ENCODE measurements at regions not wholly inside any gene's neighbourhood (a gene's known extent, or its start where the extent isn't known, plus 50 kb on each side); places are given as distances from the start of the nearest gene placed in this dataset.

DNA sequence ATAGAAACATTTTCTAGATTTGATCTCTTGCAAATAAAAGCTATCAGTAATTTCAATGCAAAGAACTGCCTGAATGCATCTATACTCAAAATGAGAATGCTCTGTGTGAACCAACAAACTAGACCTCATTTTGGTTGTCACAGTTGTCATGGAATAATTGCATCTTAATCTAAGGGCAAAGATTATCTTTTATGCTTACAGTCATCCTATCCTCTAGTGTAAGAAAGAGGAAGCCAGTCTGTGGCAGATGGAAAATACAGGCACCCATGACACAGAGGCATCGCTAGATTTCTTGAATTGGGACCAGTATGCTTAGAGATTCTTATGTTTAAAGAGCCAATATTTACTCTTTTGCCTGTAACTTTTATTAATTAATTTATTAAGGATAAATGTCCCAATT is 95.0 kb downstream of the MACIR start:
- Histone ChIP-seq H3K9me2 (ENCODE audit: low read depth, low read length) (no peaks in the 10 kb centered on the region), H3K9me3 (ENCODE audit: low read length) (no peaks in the 10 kb centered on the region), H3F3A (ENCODE audit: insufficient read depth, low read length) (no peaks in the 10 kb centered on the region), H3K4me1 (ENCODE audit: insufficient read depth, low read length, severe bottlenecking) (no peaks in the 10 kb centered on the region), H3K9ac (ENCODE audit: low read length) (no peak overlapping the region), H3K4me2 (ENCODE audit: low read length) (no peak overlapping the region), H3K27me3 (ENCODE audit: insufficient read depth, low read length) (no peaks in the 10 kb centered on the region), H3K27ac (ENCODE audit: low read depth, low read length, poor library complexity, severe bottlenecking) (no peak overlapping the region), H2AFZ (ENCODE audit: low read length) (no peak overlapping the region), H3K36me3 (ENCODE audit: insufficient read depth, low read length) (no peaks in the 10 kb centered on the region), H4K20me1 (ENCODE audit: insufficient read depth, low read length) (no peaks in the 10 kb centered on the region), H3K4me3 (ENCODE audit: low read depth, low read length, poor library complexity, severe bottlenecking) (no peak overlapping the region), H3K79me2 (ENCODE audit: insufficient read depth, low read length) (no peaks in the 10 kb centered on the region)
- no peak for TF ChIP-seq EZH2 (IDR thresholded peaks at IDR 0.05; ENCODE audit: borderline replicate concordance, low read length)
- no peak for TF ChIP-seq CTCF (IDR thresholded peaks at IDR 0.05; ENCODE audit: low read length)

- Histone ChIP-seq H3K9ac (ENCODE audit: low read length) (no peak overlapping the region), H3K9me2 (ENCODE audit: low read depth, low read length) (no peaks in the 10 kb centered on the region), H3K79me2 (ENCODE audit: insufficient read depth, low read length) (no peaks in the 10 kb centered on the region), H3K4me3 (ENCODE audit: low read depth, low read length, poor library complexity, severe bottlenecking) (no peak overlapping the region), H3K4me1 (ENCODE audit: insufficient read depth, low read length, severe bottlenecking) (no peaks in the 10 kb centered on the region), H3K4me2 (ENCODE audit: low read length) (no peak overlapping the region), H3F3A (ENCODE audit: insufficient read depth, low read length) (no peaks in the 10 kb centered on the region), H3K27me3 (ENCODE audit: insufficient read depth, low read length) (no peaks in the 10 kb centered on the region), H3K9me3 (ENCODE audit: low read length) (no peaks in the 10 kb centered on the region), H4K20me1 (ENCODE audit: insufficient read depth, low read length) (no peaks in the 10 kb centered on the region), H2AFZ (ENCODE audit: low read length) (no peak overlapping the region), H3K27ac (ENCODE audit: low read depth, low read length, poor library complexity, severe bottlenecking) (no peak overlapping the region), H3K36me3 (ENCODE audit: insufficient read depth, low read length) (no peaks in the 10 kb centered on the region)
- no peak for TF ChIP-seq EZH2 (IDR thresholded peaks at IDR 0.05; ENCODE audit: borderline replicate concordance, low read length)
- TF ChIP-seq CTCF (IDR thresholded peaks at IDR 0.05; ENCODE audit: low read length) = no peak
These were observed 89.3 kb downstream of the MACIR start for GRCh38 chr5:103347716-103348423.

DNA sequence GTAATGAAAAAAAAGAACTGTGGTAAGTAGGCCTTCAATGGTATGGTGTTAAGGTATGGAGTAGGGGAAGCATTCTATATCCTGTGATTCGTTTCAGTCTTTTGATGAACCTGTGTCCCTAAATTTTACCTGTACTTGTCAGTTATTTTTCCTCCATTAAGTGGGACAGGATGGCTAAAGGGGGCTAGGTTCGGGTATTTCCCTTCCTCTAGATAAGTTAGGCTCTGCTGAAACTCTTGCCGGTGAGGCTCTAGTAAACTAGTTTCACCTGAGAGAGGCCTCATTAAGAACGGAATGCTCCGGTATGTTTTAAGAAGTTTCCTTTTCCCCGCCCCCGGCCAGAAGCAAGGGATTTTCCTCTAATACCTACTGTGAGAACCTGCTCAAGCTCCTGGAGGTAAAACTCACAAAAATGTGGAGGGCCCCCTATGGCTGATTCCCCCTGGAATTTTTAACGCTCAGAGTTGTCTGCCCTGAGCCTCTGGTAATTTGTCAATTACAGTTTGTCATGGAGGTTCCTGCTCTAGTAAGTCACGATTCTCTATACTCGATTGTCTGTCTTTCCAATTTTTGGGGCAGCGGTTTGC is 87.7 kb downstream of the MACIR start:
- Histone ChIP-seq H3K27me3 (ENCODE audit: insufficient read depth, low read length) (no peaks in the 10 kb centered on the region), H2AFZ (ENCODE audit: low read length) (no peak overlapping the region), H3K79me2 (ENCODE audit: insufficient read depth, low read length) (no peaks in the 10 kb centered on the region), H3K4me1 (ENCODE audit: insufficient read depth, low read length, severe bottlenecking) (no peaks in the 10 kb centered on the region), H3K36me3 (ENCODE audit: insufficient read depth, low read length) (no peaks in the 10 kb centered on the region), H3K4me2 (ENCODE audit: low read length) (no peak overlapping the region), H3K9me3 (ENCODE audit: low read length) (no peaks in the 10 kb centered on the region), H3K4me3 (ENCODE audit: low read depth, low read length, poor library complexity, severe bottlenecking) (no peak overlapping the region), H3F3A (ENCODE audit: insufficient read depth, low read length) (no peaks in the 10 kb centered on the region), H3K27ac (ENCODE audit: low read depth, low read length, poor library complexity, severe bottlenecking) (no peak overlapping the region), H3K9me2 (ENCODE audit: low read depth, low read length) (no peaks in the 10 kb centered on the region), H4K20me1 (ENCODE audit: insufficient read depth, low read length) (no peaks in the 10 kb centered on the region), H3K9ac (ENCODE audit: low read length) (no peak overlapping the region)
- no peak for TF ChIP-seq CTCF (IDR thresholded peaks at IDR 0.05; ENCODE audit: low read length)
- no peak for TF ChIP-seq EZH2 (IDR thresholded peaks at IDR 0.05; ENCODE audit: borderline replicate concordance, low read length)

All from OCI-LY1 (cell line).